Stimulated activated CD4-positive, alpha-beta T cell treated with anti-CD3 and anti-CD28 coated beads, Interleukin-12 subunit alpha, Interleukin-12 subunit beta, amount 100 ng/mL, for 48 hours (primary cell): ENCODE measurements at regions not wholly inside any gene's neighbourhood (a gene's known extent, or its start where the extent isn't known, plus 50 kb on each side); places are given as distances from the start of the nearest gene placed in this dataset.

Experiments
- DNase-seq, 3 donors: peaks; one replicate each; pipeline ENCODE4 v3.0.0-alpha.2; 2020; ENCODE audit warnings: low read depth in 2 of 3, low spot score in 1 of 3

DNA sequence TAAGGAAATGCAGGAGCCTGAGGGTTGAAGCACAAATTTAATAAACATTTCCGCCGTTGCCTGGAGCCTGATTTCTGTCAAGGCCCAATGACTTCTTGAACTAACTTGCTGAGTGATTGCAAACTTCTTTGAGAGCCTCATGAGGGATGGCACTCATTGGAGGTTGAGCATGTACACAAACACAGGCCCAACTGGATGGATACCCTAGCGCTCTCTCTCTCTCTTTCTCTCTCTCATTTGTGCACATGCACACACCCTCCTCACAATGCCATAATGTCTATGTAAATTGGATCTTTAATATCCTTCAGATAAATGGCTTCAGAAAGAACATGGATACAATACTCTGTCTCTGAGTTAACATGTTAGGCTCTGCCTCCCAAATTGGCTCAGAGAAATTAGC is 597.7 kb upstream of the CADM1 start:
- no peak for DNase-seq

DNA sequence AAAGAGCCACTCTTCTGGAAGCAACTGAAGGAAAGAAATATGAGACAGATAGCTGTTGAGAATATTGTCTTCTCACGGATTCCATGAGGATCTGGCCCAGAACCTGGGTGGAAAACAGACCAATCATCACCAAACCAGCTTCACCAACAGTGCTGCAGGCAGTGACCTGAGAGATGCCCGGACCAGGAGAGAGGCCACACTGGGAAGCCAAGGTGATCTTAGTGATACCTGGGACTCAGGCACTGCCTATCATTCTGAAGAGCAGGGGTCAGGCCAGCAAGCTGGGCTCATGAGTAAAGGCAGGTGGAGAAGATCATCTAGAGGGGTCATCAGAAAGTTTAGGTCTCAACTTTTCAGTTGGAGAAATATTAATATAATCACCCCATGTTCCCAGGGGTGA is 595.8 kb upstream of the CADM1 start:
- DNase-seq, result no peak

DNA sequence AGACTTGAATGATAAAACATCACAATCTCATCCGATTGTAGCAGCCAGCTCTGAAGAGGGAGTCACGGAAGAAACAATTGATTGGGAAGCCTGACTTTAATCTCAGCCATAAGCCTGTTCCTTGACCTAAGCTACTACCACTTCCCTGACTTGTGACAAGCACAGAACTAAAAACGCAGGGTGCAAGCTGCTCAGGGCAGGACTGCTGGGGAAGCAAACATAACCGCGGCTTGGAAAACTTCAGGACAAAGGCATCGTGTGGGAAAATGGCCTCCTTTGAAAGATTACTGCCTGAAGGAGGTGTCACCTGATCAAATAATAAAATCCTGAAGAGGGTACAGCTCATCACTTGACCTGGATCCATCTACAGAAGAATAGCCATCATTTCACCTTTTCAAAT is 595.3 kb upstream of the CADM1 start:
- no peak for DNase-seq

DNA sequence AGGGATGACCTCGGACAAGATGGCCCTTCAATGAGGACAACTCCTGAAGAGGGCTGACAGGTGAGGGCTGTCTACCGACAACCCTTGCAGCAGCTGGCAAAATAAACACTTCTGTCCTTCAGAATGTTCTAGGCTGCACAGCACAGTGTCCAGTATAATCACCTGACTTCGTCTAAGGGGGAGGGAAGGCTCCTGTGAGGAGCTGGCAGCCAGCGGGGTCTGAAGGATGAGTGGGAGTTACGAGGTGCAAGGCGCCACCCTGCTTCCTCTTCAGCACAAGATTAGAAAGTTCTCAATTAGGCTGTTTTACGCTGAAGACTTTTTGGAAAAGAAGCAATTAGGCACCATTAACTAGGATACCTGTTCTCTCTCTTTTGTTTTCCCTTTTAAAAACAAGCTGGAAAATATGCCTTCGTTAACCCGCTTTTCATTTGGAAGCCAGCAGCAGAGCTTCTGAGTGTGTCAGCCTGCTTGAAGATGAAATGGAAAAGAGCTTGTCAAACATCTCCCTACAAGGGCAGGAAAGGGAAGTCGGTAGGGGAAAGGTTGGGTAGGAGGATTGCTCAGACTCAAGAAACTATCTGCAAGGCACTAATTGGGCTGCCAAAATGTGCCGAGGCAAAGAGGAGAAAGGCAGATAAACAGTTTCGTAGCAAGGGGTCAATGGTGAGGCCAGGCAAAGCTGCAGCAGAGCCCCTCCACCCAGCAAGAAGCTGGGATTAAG is 592.2 kb upstream of the CADM1 start:
- no peak for DNase-seq

DNA sequence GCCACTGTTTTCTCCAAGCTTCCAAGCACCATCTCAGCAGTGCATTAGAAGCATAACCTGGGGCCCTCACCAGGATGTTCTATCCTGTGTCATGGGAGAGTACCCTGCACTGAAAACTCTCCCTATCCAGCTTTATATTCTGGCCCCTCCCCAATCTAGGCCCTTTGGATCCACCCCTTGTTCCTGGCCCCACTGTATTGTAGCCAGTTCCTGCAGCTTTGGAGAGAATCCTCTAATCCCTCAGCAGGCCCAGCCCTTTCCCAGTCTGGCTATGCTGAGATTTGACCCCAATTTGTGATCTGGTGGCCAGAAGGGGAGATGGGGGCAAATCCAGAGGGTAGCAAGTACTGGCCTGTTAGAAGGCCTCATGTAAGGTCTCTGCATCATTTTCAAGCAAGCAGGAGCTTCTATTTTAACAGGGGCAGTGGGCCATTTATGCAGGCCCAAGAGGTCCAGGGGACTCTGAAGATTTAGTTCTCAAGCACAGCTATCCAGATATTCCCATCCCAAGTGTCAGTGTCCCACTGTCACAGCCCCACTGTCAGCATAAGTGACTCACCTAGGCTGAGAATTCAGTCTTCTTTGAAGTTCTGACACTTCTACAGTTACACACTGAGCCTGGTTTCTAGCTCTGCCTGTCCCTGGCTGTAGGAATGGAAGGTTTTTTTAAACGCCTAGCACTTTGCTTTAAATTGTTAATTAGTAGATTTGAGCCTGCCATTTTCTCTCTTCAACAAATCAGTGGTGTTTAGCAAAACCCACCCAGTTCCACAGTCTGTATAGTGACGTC is 589.5 kb upstream of the CADM1 start:
- DNase-seq, result no peak

DNA sequence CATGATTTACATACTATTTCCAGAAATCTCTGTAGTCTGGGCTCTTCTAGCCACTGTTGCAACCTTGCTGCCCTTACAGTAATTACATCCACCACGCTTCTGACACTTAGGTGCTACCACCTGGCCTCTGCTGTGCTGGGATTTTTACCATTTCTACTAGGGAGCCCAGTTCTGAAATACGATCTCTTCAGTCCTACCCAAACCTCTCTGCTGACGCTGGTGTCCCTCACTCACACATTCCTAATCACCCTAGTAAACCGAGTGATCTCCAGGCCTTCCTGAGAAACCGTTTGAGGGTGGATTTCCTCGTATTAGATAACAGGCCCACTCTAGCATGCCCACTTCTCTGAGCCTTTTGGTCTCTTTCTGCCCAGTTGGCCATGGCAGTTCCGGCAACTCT is 588.9 kb upstream of the CADM1 start:
- DNase-seq, result no peak

DNA sequence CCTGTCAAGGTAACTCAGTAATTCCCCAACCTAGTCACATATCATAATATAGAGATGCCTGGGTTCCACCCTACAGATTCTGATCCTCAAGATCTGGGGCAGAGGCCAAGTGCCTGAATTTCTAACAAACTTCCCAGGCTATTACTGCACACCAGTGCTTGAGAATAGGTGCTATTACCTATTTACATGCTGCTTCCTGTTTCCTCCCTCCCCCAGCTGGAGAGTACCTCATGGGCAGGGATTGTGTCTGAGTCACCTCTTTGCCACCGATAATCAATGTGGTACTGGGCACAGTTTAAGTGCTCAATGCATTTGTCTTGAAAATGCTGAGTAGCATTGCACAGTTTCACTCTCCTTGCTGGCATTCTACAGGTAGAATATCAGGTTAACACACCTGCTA is 582.2 kb upstream of the CADM1 start:
- no peak for DNase-seq

DNA sequence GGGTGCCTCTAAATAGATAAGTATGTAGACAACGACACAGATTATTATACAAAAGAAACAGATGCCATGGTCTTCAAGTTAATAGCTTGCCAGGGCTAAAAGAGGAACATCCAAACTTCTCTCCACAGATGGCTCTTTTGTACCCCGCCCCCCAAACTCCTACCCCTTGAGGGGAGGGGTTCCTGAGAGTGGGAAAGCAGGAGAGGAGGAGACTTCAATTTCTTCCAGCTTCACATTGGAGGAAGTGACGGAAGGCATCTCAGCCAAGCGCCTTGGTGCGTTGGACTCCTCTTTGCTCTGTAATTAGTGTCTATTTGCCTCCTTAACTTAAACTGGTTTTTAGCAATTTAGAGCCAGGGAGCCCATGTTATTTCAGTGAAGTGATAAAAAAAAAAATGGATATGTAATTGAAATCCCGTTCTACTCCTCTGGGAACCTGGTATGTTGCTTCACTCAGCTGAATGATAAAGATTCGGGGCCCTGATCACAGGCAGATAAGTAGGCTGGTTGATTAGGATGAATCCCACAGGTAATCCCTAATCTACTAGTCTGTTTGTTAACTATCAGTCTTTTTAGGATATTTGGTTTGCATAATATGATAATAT is 580.9 kb upstream of the CADM1 start:
- no peak for DNase-seq

DNA sequence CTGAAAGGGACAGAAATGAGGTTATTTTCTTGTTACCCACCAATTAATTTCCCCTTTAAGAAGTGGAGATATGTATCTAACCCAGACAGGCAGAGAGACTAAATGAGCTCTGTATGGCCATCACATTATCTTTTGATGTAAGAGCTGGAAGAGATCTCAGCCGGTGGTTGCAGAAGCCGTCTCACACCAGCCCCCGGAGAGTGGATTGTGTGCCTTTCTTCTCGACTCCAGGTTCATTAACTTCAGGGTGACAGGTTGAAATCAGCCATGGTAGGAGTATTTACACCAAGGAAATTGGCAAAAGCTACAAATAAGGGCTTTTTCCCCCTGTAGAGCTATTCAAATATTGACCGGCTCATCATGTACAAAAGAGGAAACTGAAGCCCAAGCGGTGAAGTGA is 580.3 kb upstream of the CADM1 start:
- no peak for DNase-seq

DNA sequence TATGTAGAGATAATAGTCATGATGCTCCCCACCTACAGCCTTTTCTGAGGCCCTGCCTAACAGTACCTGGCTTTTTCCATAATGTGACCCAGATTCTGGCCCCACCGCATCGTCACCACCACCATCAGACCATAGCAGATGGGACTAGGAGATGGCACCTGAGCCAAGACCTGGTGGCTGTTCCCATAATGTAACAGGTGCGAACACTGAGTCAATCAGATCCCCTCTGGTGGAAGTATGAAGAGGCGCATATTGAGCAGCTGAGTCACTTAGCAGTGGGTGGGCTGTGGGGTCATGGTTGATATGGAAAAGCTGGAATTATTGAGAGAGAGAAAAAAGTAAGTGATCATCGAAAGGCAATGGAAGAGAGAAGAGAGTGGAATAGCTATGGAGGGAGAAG is 578.0 kb upstream of the CADM1 start:
- no peak for DNase-seq

DNA sequence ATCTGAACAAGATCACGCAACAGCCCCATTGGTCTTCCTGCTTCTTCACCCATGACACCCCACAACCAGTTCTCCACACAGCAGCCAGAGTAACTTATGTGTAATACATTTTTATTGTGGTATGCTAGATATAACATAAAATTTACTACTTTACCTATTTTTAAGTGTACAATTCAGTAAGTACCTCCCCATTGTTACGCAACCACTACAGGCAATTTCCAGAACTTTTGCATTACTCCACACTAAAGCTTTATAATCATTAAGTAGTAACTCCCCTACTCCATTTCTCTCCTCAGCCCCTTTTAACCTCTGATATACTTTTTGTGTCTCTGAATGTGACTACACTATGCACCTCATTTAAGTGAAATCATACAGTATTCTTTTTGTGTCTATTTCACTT is 575.4 kb upstream of the CADM1 start:
- DNase-seq, result no peak

DNA sequence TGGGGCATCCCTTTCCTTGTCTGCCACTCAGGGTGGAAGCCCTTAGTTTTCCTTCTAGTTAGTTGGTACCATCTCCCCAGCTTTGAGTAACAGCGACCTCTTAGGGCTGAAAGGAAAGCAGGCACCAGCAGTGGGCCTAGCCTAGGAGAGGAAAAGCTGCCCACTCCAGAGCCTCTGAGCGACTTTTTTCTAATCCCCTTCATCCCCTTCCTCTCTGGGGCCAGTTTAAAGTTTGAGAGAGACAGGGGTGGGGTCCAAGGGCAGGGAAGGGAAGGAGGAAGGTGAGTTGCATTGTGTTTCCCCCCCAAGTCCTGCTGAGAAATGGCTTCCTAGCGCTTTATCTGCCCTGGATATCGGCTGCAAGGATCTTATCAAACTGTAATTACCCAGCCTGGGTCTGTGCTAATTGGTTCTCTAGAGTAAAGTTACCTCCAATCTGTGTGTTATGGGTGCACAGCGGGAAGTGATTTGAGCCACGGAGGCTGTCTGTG is 573.9 kb upstream of the CADM1 start:
- no peak for DNase-seq

DNA sequence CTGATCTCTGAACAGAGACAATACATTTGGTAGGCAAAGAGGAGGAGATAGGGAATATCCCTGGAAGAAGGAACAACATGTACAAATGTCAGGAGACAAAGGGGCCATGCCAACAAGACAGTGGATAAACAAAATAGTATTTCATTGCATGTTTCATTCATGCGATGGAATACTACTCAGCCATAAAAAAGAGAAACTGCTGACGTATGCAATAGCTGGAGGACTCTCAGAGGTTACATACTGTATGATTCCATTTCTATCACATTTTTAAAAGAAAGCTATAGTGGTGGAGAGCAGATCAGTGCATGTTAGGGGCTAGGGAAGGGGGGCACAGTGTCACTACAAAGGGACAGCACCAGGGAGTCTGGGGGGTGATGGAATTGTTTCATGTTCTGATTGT is 572.9 kb upstream of the CADM1 start:
- no peak for DNase-seq

DNA sequence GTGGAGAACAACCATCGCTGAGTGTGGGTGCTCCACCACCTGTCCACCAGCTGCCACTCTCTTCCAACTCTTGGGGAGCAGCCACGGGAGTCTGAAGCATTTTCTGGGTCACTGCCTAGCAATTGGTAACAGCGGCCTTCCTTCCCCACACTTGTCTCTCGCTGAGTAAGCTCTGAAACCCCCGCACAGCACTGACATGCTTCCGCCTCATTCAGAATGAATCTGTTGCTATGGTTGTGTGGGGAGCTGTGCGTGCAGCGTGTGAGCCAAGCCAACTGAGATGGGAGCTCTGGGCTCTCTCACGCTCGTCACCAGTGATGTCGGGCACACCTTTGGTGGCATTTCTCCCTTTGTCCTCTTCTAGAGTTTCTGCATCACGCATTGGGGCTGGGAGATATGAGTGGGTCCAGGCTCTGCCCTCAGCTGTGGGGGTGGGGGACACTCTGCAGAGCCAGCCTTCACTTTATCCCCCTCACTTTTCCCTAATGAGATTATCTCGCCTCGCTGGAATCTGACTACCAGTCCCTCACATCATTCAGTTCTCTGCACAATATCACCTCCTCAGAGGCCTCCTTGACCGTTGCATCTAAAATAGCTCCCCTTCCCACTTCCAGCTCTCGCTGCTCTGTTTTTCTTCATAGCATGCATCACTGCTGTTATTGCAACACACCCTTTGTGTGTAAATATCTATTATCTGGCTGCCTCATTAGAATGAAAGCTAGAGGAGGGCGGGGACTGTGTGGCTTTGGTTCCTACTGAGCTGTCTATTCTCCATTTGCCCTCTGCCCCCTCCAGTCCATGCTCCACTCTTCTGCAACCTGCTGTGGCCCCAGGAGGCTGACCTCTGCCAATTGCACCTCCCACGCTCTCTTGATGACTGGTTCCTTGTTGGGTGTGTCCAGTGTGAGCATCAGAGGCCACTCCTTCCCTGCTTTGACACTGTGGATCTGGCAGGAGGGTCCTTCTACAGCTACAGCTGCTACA is 569.9 kb upstream of the CADM1 start:
- DNase-seq, result no peak

DNA sequence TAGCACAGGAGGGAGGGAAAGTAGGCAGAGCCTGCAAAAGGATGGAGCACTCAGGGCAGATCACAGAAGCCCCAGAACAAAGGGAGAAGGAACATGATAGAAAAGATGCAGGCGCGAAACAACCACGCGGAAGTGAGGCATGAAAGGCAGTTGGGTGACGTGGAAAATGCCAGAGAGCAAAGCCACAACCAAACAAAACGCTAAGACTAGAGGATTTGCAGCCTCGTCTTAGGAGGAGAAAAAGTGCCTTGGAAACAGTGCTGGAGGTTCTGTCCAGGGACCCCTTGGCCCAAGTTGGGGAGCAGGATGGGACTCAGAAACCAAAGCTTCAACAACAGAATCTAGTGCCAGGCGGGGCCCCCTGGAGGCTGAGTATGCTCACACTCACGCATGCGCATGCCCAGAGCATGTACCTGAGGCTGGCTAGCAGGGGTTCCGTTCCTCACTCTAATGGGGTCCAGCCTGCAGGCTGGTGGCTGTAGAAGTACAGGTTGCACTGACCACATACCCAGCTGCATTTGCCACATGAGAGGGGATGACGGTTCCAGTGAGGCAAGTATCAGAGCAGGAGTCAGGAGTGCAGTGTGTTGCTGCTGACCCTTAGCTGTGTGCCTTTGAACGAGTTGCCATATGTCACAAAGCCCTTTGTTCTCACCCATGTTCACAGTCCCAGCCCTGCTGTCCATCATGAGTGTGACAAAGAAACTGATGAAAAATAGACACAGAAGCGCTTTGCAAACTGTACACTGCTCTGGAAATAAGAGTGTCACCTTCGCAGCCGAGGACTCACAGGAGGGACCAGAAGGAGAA is 568.6 kb upstream of the CADM1 start:
- no peak for DNase-seq

DNA sequence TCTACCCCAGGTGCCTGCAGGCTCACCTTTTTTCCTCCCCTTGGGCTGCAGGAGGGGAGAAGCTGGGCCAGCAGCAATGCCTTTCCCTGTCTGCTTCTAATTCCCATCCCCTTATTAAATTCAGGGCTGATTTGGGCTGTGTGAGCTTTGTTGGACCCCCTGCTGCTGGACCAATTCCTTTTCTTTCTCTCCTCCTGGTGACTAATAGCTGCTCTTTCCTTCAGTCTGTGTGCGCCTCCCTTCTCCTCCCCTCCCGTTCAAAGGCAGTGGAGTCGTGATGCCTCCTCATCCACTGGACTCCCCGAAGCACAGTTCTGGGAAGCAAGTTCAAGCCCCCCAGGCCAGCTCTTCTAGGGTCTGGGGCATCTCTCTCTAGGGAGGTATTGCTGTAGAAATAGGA is 567.9 kb upstream of the CADM1 start:
- no peak for DNase-seq

DNA sequence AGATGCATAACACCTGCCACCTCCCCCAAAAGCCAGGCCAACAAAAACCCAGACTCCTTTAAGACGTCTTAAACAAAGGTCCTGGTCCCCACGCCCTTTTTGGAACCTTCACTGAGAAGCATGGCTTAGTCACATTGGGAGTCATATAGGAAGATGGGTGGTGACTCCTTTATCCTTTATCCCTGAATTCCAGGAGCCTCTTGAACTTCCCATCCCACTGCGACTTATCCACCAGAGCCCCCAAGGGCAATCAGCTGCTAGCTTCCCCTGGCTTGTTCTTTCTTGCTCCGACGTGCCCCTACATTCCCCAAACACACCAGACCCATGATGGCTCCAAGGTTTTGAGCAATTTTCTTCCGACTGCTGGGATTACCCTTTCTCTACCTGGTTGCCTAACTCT is 567.0 kb upstream of the CADM1 start:
- no peak for DNase-seq

DNA sequence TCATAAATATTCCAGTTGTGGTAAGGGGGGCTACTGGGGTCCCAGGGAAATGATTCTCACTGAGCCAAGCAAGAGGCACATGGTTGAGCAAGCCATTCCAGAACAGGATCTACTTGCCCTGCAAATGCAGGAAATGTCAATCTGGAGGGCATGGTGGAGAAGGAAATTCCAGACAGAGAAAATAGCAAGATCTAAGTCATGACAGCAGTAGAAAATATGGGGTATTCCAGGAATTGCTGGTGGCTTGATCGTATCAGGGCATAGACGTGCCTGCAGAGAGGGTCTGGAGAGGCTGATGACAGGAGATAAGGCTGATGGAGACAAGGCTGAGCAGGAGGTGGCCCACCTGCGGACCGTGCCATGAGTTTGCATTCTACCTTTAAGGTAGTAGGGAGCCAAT is 566.3 kb upstream of the CADM1 start:
- DNase-seq, result no peak

DNA sequence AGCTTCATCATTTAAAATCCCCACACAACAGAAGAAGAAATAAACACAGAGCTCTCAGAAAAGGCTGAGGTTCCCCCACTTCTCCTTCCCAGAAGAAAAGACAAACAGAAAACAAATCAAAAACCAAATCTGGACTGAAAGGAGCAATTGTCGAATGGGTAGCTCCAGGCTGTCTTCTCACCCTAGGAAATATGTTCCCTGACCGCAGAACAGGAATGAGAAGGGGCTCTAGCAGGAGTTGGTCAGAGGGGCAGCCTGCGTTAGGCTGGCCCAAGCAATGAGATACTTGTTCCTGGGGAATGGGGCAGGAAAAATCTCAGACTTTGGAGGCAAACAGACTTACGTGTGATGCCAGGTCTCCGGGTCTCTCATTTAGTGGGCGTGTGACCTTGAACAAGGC is 562.6 kb upstream of the CADM1 start:
- DNase-seq, result no peak

DNA sequence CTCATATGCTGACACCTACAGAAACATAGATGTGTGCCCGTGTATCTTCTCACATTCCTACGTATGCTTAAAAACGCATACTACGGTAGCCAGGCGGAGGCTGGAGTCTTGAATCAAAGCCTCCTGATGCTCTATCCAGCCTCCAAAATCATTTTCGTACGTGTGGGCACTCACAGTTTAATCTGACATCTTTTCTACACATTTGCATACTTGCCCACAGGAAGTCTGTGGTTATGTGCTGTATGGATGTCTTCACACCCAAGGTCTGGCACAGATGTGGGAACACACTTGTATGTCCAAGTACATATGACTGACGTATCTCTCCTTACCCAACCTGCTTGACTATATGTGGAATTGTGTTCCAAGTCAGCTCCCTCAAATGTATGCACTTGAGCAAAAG is 561.8 kb upstream of the CADM1 start:
- no peak for DNase-seq
